Neuronal stem cell (in vitro differentiated cells): ENCODE measurements at regions not wholly inside any gene's neighbourhood (a gene's known extent, or its start where the extent isn't known, plus 50 kb on each side); places are given as distances from the start of the nearest gene placed in this dataset.
"Not testable (repeated sequence)": the region's sequence is repeated elsewhere in the genome, so short reads cannot be mapped to it uniquely, and the experiment has no call there.

ENCODE experiments used
- DNase-seq: peaks from one replicate; pipeline ENCODE4 v3.0.0-alpha.2; 2013; ENCODE audit warnings: low spot score
- H2AFZ ChIP-seq: one replicate; pipeline ENCODE4 v1.6.1; 2013; ENCODE audit warnings: mild to moderate bottlenecking, low read length, inconsistent platforms
- H2AK5ac ChIP-seq: 2 replicates; pipeline ENCODE4 v1.6.1; 2013; ENCODE audit warnings: low read depth, mild to moderate bottlenecking, inconsistent platforms, low read length, moderate library complexity, mixed read lengths
- H2BK120ac ChIP-seq: 2 replicates; pipeline ENCODE4 v1.6.1; 2013; ENCODE audit warnings: low read depth, mild to moderate bottlenecking, inconsistent platforms, low read length, moderate library complexity, mixed read lengths
- H2BK12ac ChIP-seq: one replicate; pipeline ENCODE4 v1.6.1; 2013; ENCODE audit warnings: low read length, inconsistent platforms
- H2BK15ac ChIP-seq: 2 replicates; pipeline ENCODE4 v1.6.1; 2013; ENCODE audit warnings: mild to moderate bottlenecking, low read length, inconsistent platforms, mixed read lengths
- H2BK5ac ChIP-seq: one replicate; pipeline ENCODE4 v1.6.1; 2013; ENCODE audit warnings: inconsistent platforms, mild to moderate bottlenecking, low read length, moderate library complexity
- H3K14ac ChIP-seq: one replicate; pipeline ENCODE4 v1.6.1; 2013; ENCODE audit warnings: low read length, inconsistent platforms
- H3K18ac ChIP-seq: 2 replicates; pipeline ENCODE4 v1.6.1; 2013; ENCODE audit warnings: low read length, inconsistent platforms
- H3K23ac ChIP-seq: 2 replicates; pipeline ENCODE4 v1.6.1; 2013; ENCODE audit warnings: low read depth, mild to moderate bottlenecking, mixed read lengths, low read length, inconsistent platforms; ENCODE audit not compliant: poor library complexity
- H3K27ac ChIP-seq: replicated peaks from 3 replicates; pipeline ENCODE4 v1.5.1; 2013; ENCODE audit warnings: low read length, inconsistent platforms
- H3K27me3 ChIP-seq, 3 experiments: 2 replicates each; pipeline ENCODE4 v1.6.1; 2013; ENCODE audit warnings: low read length in 3 of 3, mild to moderate bottlenecking in 2 of 3, inconsistent platforms in 1 of 3, low read depth in 1 of 3, mixed read lengths in 1 of 3, moderate library complexity in 1 of 3; ENCODE audit not compliant: control insufficient read depth in 3 of 3, insufficient read depth in 3 of 3
- H3K36me3 ChIP-seq, 2 donors: replicated peaks in 1 of 2; 2 replicates each; pipeline ENCODE4 v1.6.1; 2013; ENCODE audit warnings: low read length in 2 of 2; ENCODE audit not compliant: control insufficient read depth in 2 of 2, insufficient read depth in 2 of 2
- H3K4ac ChIP-seq: 2 replicates; pipeline ENCODE4 v1.6.1; 2013; ENCODE audit warnings: inconsistent platforms, mild to moderate bottlenecking, low read length, moderate library complexity
- H3K4me1 ChIP-seq, 2 donors: 1 replicate in 1 of 2; 2 replicates in 1 of 2; pipeline ENCODE4 v1.6.1; 2013; ENCODE audit warnings: low read length in 2 of 2, low read depth in 1 of 2; ENCODE audit not compliant: control insufficient read depth in 2 of 2, insufficient read depth in 1 of 2
- H3K4me2 ChIP-seq: one replicate; pipeline ENCODE4 v1.6.1; 2013; ENCODE audit warnings: mild to moderate bottlenecking, low read length, inconsistent platforms; ENCODE audit not compliant: insufficient read depth, poor library complexity, severe bottlenecking
- H3K4me3 ChIP-seq, 2 donors: 2 replicates each; pipeline ENCODE4 v1.5.1; 2013; ENCODE audit warnings: low read length in 2 of 2, mild to moderate bottlenecking in 2 of 2, inconsistent platforms in 1 of 2, moderate library complexity in 1 of 2
- H3K79me1 ChIP-seq: one replicate; pipeline ENCODE4 v1.6.1; 2013; ENCODE audit warnings: low read depth, mild to moderate bottlenecking, inconsistent platforms, low read length, moderate library complexity
- H3K9ac ChIP-seq: one replicate; pipeline ENCODE4 v1.6.1; 2013; ENCODE audit warnings: mild to moderate bottlenecking, low read depth, low read length, inconsistent platforms; ENCODE audit not compliant: poor library complexity
- H3K9me3 ChIP-seq, 2 donors: replicated peaks in 1 of 2; 2 replicates each; pipeline versions ENCODE3 to v1.6.1; 2013; ENCODE audit warnings: low read length in 2 of 2, mild to moderate bottlenecking in 2 of 2, inconsistent platforms in 1 of 2, low read depth in 1 of 2, mixed read lengths in 1 of 2, moderate library complexity in 1 of 2; ENCODE audit not compliant: control insufficient read depth in 2 of 2, insufficient read depth in 1 of 2
- H4K8ac ChIP-seq: one replicate; pipeline ENCODE4 v1.6.1; 2013; ENCODE audit warnings: low read depth, mild to moderate bottlenecking, inconsistent platforms, low read length, moderate library complexity
- H4K91ac ChIP-seq: one replicate; pipeline ENCODE4 v1.6.1; 2013; ENCODE audit warnings: low read length, low read depth, mild to moderate bottlenecking, inconsistent platforms; ENCODE audit not compliant: poor library complexity
- WGBS, 2 donors: extraction: QIAGEN DNeasy Blood & Tissue Kit; methylation state at CpG; one replicate each; pipeline ENCODE4 v1.1.7; 2013; ENCODE audit warnings: missing lambda C conversion rate in 2 of 2, mixed read lengths in 1 of 2; ENCODE audit not compliant: insufficient read length in 2 of 2, insufficient replicate concordance in 1 of 2; ENCODE audit errors: extremely low coverage in 2 of 2; 5-methylcytosine and 5-hydroxymethylcytosine counted together

DNA sequence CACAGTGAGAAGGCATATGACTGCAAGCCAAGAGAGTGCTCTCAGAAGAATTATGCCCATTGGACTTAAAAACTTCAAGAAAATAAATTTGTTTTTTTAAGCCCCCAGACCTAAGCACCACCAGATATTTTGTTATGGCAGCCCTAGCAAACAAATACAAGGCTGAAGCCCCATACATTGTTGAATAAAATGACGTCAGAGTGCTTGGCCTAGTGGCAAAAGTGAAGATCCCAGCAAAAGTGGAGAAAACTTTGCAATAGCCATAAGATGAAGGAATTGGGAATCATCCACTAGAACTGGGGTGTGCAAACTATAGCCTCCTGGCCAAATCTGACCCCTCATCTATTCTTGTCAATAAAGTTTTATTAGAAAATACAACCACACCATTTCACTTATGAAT, 517.5 kb downstream of the IRS1 start:
- Histone ChIP-seq H2BK15ac (no peak overlapping the region), H3K4me3 (no peak overlapping the region), H4K8ac (no peak overlapping the region), H3K79me1 (no peaks in the 10 kb centered on the region), H2BK5ac (no peak overlapping the region), H4K91ac (no peak overlapping the region), H2BK12ac (no peak overlapping the region), H3K4me2 (no peak overlapping the region), H3K9me3 (peaks cover 0 to 5% of the 10 kb centered on the region in 2 donors), H3K18ac (no peak overlapping the region), H2AK5ac (no peak overlapping the region), H3K9ac (no peak overlapping the region), H3K36me3 (no peaks in the 10 kb centered on the region), H2BK120ac (no peak overlapping the region), H3K14ac (no peak overlapping the region), H3K4ac (no peak overlapping the region), H3K4me1 (no peaks in the 10 kb centered on the region), H3K27me3 (no peaks in the 10 kb centered on the region), H3K23ac (no peak overlapping the region), H2AFZ (no peak overlapping the region), H3K27ac (no peak overlapping the region)
- no peak for DNase-seq
- no CpG with 5 or more reads among the region's 1 CpG for WGBS, 2 donors

DNA sequence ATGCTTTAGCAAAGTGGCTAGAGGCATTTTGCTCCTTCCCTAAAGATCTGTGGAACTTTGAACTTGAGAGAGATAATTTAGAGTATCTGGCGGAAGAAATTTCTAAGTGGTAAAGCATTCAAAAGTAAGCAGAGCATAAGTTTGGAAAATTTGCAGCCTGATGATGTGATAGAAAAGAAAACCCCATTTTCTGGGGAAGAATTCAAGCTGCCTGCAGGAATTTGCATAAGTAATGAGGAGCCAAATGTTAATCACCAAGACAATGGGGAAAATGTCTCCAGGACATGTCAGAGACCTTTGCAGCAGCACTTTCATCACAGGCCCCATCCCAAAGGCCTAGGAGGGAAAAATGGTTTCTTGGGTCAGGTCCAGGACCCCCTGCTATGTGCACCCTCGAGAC, 519.5 kb downstream of the IRS1 start:
- not testable (repeated sequence) for H4K8ac ChIP-seq, H2BK15ac ChIP-seq, H3K27ac ChIP-seq, H3K14ac ChIP-seq, H3K23ac ChIP-seq, H4K91ac ChIP-seq, H3K4me3 ChIP-seq, H2BK12ac ChIP-seq, H3K4me2 ChIP-seq, H2AK5ac ChIP-seq, H2BK5ac ChIP-seq, H3K4me1 ChIP-seq, H2AFZ ChIP-seq, H3K9me3 ChIP-seq, H3K4ac ChIP-seq, H2BK120ac ChIP-seq, H3K18ac ChIP-seq, H3K79me1 ChIP-seq, H3K27me3 ChIP-seq, H3K36me3 ChIP-seq, H3K9ac ChIP-seq, DNase-seq
- WGBS, 2 donors = no CpG with 5 or more reads among the region's 2 CpGs

DNA sequence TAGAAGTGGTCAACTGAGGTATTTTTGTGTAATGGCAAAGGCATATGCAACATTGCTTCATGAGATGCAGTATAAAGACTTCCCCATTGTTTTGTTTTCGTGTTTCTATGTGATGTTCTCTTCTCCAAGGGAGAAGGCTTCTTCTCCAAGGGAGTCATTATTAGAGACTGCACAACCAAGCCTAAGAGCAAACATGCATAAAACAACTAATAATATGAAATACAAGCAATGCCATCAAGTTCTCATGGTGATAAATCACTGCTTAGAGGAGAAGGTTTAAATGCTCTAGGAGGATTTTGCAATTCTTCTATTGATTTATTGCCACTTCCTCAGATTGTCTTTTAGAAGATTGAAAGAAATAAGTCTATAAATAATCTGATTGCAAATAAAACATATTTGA, 524.4 kb downstream of the IRS1 start:
- no peak overlapping the region for H2BK120ac ChIP-seq
- H3K4me2 ChIP-seq = no peak overlapping the region
- no peak overlapping the region for H4K8ac ChIP-seq
- no peak overlapping the region for H2AFZ ChIP-seq
- H3K27ac ChIP-seq = no peak overlapping the region
- H3K4me3 ChIP-seq = no peak overlapping the region
- H2BK15ac ChIP-seq = no peak overlapping the region
- no peak overlapping the region for H2BK12ac ChIP-seq
- H3K23ac ChIP-seq = no peak overlapping the region
- H2AK5ac ChIP-seq = no peak overlapping the region
- peaks cover 0 to 2% of the 10 kb centered on the region in 2 donors for H3K4me1 ChIP-seq
- H3K9me3 ChIP-seq = peaks cover 0 to 8% of the 10 kb centered on the region in 2 donors
- H3K79me1 ChIP-seq = no peaks in the 10 kb centered on the region
- no CpG with 5 or more reads among the region's 1 CpG for WGBS, 2 donors
- no peak overlapping the region for H3K18ac ChIP-seq
- H4K91ac ChIP-seq = no peak overlapping the region
- H3K4ac ChIP-seq = no peak overlapping the region
- DNase-seq = no peak
- H3K14ac ChIP-seq = no peak overlapping the region
- H3K9ac ChIP-seq = no peak overlapping the region
- H2BK5ac ChIP-seq = no peak overlapping the region
- no peaks in the 10 kb centered on the region for H3K27me3 ChIP-seq
- H3K36me3 ChIP-seq = no peaks in the 10 kb centered on the region

DNA sequence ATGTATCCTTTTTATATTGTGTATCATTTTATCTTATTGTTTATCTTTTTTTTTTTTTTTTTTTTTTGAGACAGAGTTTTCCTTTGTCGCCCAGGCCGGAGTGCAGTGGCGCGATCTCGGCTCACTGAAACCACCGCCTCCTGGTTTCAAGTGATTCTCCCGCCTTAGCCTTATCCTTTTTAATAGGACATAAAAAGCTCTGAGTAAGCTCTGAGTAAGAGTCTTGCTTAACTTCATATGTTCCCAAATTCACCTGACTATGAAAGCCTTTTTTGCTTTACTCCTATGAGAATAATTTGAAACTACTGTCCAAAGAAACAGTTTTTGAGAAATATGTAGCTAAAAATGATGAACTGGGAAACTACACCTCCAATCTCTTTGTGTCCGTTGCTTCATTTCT, 525.5 kb downstream of the IRS1 start:
- no peak overlapping the region for H2BK120ac ChIP-seq
- no peak overlapping the region for H2BK5ac ChIP-seq
- H2BK15ac ChIP-seq = no peak overlapping the region
- H3K4me1 ChIP-seq = peaks cover 0 to 2% of the 10 kb centered on the region in 2 donors
- no peak overlapping the region for H3K27ac ChIP-seq
- no peak overlapping the region for H3K23ac ChIP-seq
- H3K79me1 ChIP-seq = no peaks in the 10 kb centered on the region
- no peak overlapping the region for H3K14ac ChIP-seq
- no peak overlapping the region for H4K8ac ChIP-seq
- H3K4me2 ChIP-seq = no peak overlapping the region
- H3K9me3 ChIP-seq = peaks cover 0 to 6% of the 10 kb centered on the region in 2 donors
- H2AFZ ChIP-seq = no peak overlapping the region
- H3K9ac ChIP-seq = no peak overlapping the region
- no peak overlapping the region for H3K18ac ChIP-seq
- no peaks in the 10 kb centered on the region for H3K36me3 ChIP-seq
- no peak overlapping the region for H3K4me3 ChIP-seq
- no peak for DNase-seq
- H3K27me3 ChIP-seq = no peaks in the 10 kb centered on the region
- no peak overlapping the region for H4K91ac ChIP-seq
- no peak overlapping the region for H2AK5ac ChIP-seq
- H2BK12ac ChIP-seq = no peak overlapping the region
- WGBS, 2 donors = no CpG with 5 or more reads among the region's 8 CpGs
- no peak overlapping the region for H3K4ac ChIP-seq
